Fibroblast of gingiva (primary cell): ENCODE measurements at regions not wholly inside any gene's neighbourhood (a gene's known extent, or its start where the extent isn't known, plus 50 kb on each side); places are given as distances from the start of the nearest gene placed in this dataset.

Source experiments
- DNase-seq: peaks from one replicate; pipeline ENCODE4 v3.0.0-alpha.2; 2011; ENCODE audit warnings: low read depth

DNA sequence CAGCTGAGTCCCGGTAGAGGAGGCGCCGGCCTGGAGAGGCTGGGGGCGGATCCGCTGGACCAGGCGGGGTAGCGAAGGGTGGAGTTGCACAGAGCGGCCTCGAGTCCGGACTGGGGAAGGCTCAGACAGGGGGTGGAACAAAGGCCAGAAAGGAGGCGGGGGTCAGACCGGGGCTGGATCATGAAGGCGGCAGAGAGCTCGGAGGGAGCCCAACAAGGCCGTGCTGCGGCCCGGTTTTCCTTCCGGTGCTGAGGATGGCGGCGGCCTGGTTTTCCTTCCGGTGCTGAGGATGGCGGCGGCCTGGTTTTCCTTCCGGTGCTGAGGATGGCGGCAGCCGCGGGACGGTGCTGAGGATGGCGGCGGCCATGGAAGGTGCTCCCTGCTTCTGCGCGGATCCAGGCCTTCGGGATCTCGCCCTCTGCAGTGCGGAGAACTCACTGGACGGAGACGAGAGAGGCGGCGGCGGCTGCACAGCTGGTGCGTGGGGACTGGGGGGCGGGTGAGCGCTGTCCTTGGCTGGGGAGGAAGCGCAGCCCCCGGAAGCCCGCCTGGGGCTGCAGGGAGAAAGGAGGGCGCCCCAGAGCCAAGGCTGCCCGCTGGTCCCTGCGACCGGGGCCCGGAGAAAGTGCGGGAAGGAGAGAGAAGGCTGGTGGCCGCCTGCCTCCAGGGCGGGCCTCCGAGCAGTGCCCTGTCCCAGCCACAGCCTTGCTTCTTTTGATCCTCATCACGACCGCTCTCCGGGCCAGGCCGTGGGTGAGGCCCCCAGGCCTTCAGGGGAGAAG, 350.4 kb upstream of the B3GAT1 start:
- no peak for DNase-seq

DNA sequence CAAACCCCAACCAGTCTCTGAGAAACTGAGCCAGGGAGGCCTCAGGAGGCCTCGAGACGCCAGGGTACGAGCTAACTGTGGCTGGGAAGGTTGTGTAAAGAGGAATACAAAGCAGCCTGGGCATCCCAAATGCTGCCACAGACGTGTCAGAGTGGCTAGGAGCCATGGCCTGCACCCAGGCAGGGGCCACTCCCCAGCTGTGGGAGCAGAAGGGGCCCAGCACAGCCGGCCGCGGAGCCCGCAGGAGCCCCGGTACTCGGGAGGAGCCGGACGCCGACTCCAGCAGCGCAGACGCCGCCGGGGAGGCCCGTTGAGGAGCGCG, 349.8 kb upstream of the B3GAT1 start:
- DNase-seq = no peak

DNA sequence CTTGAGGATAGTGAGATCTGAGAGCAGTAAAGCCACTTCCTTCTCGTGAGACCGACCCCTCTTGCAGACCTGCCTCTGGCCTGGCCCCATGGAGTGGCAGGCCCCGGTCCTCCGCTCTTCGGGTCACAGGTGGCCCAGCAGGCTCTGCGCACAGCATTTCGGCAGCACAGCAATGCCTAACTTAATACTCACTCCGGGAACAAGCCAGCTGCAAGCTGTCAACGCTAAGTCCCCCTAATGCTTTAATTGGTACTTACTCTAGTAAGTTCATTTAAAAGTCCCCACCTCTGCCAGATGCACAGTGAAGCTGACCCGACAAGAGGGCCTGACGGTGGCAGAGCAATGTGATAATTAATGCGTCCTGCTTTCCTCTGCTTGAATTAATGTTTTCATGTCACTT, 349.3 kb upstream of the B3GAT1 start:
- no peak for DNase-seq

DNA sequence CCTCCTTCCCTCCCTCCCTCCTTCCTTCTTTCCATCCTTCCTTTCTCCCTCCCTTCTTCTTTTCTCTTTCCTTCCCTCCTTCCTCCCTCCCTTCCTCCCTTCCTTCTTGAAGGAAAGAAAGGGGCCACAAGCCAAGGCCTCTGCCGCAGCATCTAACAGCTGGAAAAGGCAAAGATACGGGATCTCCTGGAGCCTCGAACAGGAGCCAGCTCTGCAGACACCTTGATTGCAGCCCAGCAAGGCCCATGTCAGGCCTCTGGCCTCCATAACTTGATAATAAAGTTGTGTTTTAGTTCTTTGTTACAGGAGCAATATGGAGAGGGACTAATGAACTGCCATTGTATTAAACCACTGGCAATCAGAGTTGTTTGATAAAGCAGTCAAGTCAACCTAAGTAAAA, 348.9 kb upstream of the B3GAT1 start:
- DNase-seq = no peak

DNA sequence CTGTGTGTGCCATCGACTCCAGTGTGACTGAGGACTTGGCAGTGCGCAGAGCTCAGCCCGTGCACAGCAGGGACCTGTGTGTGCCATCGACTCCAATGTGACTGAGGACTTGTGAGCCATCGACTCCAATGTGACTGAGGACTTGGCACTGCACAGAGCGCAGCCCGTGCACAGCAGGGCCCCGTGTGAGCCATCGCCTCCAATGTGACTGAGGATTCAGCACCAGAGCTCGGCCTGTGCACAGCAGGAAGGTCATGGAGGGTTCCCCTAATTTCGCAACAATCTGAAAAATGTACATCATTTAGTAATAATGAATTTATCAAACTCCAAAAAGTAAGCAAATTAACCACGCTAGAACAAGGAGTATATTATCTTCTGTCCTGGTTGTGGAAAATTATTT, 348.3 kb upstream of the B3GAT1 start:
- DNase-seq = no peak

DNA sequence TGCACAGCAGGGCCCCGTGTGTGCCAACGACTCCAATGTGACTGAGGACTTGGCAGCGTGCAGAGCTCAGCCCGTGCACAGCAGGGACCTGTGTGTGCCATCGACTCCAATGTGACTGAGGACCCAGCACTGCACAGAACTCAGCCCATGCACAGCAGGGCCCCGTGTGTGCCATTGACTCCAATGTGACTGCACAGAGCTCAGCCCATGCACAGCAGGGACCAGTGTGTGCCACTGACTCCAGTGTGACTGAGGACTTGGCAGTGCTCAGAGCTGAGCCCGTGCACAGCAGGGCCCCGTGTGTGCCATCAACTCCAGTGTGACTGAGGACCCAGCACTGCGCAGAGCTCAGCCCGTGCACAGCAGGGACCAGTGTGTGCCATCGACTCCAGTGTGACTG, 347.8 kb upstream of the B3GAT1 start:
- DNase-seq = no peak

DNA sequence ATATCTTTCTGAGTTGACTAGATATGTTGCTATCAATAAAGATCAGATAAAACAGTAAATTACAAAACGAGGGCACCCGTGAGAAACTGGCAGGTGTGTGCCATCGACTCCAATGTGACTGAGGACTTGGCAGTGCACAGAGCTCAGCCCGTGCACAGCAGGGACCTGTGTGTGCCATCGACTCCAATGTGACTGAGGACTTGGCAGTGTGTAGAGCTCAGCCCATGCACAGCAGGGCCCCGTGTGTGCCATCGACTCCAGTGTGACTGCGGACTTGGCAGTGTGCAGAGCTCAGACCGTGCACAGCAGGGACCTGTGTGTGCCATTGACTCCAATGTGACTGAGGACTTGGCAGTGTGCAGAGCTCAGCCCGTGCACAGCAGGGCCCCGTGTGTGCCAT, 347.2 kb upstream of the B3GAT1 start:
- DNase-seq = no peak

DNA sequence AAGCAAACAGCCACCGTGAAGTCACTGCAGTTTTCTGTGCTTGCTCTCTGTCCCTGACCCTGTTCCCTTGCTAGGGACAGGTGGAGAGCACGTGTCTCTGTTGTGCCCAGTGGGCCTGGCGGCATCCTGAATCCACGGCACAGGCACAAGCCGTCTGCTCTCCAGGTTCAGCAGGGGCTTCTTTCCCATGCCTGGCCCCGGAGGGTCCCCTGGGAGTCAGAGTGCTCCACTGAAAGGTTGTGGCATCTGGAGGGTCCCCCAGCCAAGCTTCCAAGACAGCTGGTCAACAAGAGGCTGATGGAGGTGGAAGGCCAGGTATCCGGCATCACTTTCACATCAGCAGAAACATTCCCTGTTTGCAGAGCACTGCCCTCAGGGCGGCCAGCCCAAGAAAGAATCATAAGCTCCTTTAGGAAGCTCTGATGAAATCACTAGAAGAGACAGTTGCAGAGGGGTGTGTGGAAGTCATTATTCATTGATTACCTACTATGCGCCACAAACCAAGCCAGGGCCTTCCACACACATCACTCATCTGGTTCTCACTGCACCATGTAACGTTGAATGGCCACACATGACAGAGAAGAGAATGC, 346.4 kb upstream of the B3GAT1 start:
- no peak for DNase-seq

DNA sequence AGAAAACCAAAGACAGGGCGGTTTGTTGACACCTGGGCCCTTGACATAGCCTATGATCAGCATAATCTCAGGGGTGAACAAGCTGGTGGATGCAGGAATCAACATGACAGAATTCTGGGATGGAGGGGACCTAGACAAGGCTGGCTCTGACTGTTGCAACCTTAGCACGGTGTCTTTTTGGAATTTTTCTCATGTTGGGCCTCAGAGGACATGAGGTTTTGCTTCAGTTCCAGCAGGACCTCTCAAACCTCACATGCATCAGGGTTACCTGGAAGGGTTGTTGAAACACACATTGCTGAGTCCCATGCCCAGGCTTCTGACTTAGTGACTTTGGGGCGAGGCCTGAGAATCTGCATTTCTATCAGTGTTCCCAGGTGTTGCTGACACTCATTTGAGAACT, 345.6 kb upstream of the B3GAT1 start:
- DNase-seq = no peak

DNA sequence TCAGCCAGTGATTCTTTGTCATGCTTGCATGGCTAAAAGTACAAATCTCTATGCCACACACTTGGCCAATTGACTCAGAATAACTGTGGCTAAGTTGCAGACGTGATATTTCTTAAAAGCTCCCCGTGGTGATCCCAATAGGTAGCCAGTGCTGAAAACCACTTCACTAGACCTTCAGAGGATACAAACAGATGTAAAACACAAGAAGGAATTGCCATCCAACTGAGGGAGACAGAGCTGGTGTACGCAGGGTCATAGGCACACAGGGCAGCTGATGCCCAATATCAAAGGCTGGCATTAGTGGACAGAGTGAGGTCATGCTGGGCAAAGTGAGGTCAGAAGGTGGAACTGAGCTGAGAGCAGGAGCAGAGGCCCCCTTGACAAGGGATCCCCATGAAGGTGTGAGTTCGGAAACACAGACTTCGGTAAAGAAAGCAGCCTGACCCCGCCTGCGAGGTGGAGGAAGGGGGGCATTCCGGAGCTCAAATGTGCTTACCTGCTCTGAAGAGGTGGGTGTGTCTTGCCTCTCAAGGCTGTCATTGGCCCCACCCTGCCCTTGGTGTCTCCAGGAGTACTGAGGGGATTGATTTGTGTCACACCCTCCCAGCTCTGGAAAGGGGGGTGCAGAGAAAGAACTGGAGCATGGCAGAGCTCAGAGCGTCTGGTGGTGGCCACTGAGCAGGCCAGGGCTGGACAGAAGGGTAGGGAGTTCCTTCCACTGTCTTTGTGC, 344.9 kb upstream of the B3GAT1 start:
- DNase-seq = no peak

DNA sequence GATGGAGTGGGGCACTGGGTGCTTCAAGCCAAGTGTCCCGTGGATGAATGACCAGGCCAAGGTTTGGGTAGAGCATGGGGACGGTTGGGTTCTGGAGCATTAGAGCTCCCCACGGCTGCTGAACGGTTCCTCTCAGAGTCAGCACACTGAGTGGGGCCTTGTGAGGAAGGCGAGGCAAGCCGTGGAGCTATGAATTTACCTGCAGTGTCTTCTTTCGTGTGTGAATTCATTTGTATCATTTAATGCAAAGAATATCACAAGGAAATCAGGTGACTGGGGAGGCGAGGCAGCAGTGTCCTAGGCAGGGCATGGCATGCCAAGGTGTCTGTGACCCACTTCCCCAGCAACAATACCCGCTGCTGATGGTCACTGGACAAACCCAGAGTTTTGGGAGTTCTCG, 343.5 kb upstream of the B3GAT1 start:
- no peak for DNase-seq

DNA sequence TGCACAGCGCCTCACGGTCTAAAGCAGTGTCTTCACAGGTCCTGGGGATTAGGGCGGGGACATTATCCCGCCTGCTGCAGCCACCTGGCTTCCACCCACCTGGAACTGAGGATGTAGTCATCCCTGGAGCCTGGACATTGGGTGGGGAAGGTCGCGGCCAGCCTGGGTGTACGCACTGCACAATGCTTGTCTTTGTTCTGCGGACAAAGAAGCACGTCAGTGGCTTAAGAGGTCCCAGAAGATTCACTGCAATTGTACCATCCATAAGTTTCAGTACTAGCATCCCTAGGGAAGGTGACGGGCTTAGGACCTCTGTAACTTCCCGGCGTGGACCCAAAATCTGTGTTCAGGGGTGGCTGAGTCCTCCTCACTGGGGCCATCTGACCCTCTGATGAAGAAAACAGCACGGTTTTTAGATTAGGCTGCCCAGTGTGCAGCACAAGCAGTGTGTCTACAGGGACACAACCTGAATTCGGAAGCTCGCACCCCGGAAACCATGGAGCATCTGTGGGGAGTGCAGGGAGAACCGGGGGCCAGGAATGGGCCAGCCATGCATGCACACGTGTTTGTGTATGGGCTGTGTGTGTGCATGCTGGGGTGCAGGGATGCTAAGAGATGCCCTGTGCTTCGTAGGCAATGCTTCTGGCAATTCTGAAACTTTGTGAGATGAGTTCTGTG, 342.6 kb upstream of the B3GAT1 start:
- DNase-seq = no peak

DNA sequence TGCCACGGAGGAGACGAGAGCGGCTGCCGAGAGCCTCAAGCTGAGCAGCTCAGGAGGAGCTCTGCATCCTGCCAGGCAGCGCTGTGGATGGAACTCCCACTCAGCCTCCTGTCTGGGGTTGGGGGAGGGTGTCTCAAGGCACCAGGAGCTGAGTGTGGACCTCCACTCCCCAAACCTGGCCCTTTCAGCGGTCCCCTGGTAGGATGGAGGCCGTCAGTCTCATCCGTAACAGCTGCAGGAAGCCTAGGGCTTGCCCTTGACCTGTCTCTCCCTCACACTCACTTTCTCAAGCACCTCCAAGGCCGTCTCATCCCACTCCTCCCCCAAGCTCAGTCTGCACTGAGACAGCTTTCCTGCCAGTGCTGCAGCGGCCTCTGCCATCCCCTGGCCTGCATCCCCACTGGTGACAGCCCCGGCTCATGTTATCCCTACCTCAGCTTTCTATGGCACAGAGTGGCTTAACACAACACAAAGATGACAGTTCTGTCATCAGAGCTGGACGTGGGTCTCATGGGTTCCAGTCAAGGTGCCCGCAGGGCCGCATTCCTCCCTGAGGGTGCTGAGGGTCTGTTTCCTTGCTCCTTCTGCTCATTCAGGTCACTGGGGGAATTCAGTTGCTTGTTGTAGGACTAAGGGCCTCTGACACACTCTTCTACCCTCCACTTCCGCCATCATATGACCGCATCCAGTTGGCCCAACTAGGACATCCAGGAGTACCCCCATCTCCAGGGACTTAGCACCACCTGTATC, 341.9 kb upstream of the B3GAT1 start:
- no peak for DNase-seq

DNA sequence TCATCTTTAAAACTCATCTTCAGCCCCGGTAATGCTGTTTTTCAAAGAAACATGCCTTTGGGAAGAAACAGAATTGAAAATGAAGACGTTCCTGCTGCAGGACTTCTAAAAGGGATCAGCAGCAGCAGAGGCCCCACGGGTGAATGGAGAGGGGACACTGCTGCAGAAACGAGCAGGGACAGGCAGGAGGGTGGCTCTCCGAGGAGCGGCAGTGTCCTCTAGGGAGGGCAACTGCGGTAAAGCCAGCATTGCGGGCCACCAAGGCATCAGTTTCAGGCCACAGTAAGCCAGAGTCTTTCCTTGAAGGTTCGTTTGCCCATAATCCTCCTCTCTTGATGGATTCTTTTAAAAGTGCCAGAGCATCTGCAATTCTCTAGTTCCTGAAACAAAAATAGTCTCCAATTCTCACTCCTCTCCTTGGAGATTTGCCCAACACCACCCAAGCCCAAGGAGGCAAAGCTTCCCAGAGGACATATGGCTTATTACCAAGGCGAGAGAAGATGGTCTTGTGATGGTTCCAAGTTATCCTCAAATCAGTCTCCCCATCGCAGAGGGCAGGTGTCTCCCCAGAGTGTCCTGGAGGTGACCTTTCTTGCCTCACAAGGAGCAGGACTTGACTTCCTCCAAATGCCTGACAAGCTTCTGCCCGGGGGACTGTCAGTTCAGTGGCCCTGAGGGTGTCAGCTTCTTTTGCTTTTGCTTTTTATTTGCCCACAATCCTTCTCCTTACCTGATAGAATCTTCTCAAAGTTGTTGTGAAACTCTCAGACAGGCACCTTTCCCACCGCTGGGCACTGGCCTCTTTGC, 341.1 kb upstream of the B3GAT1 start:
- DNase-seq = no peak

DNA sequence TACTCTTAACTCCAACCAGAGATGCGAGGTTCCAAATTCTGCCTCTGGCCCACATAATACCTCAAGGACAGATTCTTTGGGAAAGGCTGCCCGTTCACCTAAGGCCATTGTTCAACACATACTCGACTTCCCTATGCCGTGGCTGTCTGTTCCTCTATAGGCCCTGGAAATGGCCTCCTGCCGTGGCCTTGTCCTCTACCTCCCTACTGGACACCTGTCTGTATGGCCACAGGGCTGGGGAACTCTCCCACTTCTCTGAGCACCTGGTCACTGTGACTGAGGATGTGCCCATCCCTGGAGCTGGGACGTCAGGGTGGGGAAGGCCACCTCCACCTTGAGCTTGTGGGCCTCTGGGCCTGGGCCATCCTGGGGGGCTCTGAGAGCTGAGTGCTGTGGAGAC, 340.5 kb upstream of the B3GAT1 start:
- no peak for DNase-seq

DNA sequence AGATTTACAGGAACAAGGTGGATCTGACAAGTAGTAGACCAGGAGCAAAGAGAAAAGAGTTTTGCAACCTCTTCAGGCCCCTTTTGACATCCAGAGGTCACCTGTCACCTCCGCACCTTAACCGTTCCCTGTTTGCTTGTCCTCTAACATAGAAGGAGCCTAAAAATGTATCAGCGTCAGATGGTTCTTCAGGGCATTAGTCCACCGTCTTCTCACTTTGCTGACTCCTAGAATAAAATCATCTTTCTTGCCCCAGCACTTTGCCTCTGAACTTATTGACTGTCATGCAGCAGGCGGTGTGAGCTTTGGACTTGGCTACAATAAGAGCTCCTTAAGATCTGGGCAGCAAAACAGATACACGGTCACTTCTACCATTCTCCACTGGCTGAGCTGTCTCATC, 339.7 kb upstream of the B3GAT1 start:
- DNase-seq = no peak

DNA sequence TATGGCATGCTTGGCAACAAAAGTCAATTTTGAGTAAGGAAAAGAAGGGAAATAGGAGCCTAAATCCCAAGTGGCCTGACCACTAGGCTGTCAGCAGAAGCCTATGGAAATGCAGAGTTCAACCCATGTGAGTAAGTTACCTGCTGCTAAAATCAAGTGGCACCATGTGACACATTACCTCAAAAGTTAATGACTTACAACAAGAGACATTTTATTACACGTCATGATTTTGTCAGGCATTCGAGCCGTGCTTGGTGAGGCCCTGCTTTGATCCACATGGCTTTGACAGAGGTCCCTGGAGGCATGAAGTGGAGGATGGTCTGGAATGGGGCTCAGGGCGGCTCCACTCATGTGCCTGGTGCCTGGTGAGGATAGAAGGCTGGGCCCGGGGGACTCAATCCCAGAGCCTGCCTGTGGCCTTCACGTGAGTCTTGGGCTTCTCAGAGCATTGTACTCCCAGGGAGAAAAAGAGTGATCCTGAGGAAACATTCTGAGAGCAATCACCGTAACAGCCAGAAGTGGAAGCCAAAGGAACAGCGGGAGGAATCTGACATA, 339.1 kb upstream of the B3GAT1 start:
- DNase-seq = no peak

DNA sequence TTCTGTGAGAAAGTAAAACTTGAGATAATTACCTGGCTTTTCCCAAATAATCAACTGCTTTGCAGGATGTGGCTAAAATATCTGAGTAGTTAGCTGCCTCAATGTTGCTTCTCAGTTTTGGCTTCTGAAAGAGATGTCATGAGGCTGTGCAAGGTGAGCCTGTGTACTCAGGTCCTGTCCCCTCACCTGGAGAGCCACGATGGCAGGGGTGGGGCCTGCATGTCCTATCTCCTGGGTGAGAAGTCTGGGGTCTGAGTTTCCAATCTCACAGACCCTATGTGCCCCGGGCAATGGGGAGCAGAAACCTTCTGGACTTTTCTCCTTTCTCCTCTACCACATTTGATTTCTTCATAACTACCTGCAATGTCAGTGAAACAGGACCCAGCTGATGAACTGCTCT, 338.6 kb upstream of the B3GAT1 start:
- DNase-seq = no peak

DNA sequence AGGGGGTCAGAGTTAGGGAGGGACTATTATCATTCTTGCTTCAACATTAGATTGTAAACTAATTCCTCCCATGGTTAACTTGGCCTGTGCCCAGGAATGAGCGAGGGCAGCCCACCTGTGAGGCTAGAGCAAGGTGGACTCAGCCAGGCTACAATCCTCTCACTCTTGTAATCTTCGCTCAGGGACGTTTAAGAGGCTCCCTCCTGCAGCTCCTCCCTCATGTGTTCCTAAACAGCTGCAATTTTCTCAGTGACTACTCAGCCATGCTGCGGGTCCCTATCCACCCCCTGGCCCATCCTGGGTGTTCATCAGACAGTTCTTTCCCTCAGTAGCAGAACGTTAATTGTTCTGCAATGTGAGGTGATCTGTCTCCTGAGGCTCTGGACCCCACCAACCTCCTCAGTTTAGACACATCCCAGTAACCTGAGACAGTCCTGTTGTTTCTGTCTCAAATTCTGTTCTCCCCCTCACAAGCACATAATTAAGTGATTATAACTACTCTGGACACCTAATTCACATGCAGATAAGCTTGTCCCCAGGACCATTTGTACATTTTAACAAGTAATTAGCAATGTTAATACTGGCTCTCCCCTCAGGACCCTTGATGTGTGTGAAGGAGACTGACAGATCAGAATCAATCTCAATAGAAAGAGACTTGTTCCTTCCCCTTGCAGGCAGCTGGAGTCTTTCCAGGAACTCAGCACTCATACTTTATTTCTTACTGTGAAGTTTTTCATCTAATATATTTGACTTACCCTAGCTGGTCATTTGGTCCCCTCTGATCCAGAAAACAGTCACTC, 337.2 kb upstream of the B3GAT1 start:
- no peak for DNase-seq

DNA sequence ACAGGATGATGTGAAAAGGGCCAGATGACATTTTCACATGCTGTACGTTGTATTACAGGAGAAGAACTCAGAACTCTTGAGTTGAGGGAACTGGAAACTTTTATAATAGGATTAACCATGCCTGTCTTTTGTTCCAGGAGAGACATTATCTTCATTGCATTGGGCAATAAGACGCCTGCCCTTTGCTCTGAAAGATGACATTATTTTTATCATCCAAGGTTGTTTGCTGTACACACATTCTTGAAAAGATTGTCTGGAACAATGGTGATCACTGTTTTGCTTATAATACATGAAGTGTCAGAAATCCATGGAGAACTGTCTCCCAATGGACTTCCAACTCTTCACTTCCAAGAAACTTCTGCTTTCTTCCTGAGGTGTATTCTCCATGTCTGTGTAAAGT, 334.6 kb upstream of the B3GAT1 start:
- DNase-seq = no peak
